ENCODE measurements at regions not wholly inside any gene's neighbourhood (a gene's known extent, or its start where the extent isn't known, plus 50 kb on each side); places are given as distances from the start of the nearest gene placed in this dataset.

DNA sequence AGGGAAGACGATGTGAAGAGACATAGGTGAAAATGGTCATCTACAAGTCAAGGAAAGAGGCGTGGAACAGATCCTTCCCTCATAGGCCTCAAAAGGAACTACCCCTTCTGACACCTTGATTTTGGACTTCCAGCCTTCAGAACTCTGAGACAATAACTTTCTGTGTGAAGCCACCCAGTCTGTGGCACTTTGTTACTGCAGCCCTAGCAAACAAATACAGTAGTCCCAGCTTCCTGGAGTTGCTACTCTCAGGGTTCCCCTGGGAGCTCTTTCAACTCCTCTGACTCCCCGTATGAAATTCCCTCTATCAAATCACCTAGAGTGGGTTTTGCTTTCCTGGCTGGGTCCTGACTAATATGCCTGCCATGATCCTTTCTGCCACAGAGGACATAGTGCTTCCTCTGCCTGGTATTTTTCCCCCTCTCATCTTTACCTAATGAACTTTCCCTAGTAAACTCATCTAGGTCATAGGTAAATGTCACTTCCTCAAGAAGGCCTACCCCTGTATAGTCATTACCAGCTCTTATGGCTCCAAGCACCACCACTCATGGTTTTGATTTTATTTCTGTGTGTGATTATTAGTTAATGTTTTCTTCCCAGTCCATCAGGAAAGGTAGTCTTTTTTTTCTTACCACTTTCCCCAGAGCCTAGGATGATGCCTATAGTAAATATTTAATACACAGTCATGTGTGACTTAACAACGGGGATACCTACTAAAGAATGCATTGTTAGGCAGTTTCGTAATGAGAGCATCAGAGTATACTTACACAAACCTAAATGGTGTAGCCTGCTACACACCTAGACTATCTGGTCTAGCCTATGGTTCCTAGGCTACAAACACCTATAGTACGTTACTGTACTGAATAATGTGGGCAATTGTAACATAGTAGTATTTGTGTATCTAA is 111.5 kb upstream of the LGALSL start:
- Histone ChIP-seq H3K9me3 (no peaks in the 10 kb centered on the region), H3K4me3 (no peak overlapping the region), H3K36me3 (no peaks in the 10 kb centered on the region), H3K4me1 (no peaks in the 10 kb centered on the region), H3K27me3 (no peaks in the 10 kb centered on the region), H3K27ac (no peak overlapping the region)
- intact Hi-C loops (cut with DNase I; ENCODE audit: low total_unique reads), result loop anchor here (5.0 kb wide), 1 partner anchor 1005 kb away; no protein-coding TSS in a partner anchor
- DNase-seq (ENCODE audit: low spot score in 2 of 2), result no peak
- no peak for TF ChIP-seq POLR2A (IDR thresholded peaks at IDR 0.05)
- no peak for TF ChIP-seq POLR2AphosphoS5 (IDR thresholded peaks at IDR 0.05)

GRCh38 chr2:64344999-64345576 is 108.9 kb upstream of the LGALSL start:
- Histone ChIP-seq H3K9me3 (no peaks in the 10 kb centered on the region), H3K4me1 (no peaks in the 10 kb centered on the region), H3K4me3 (no peak overlapping the region), H3K36me3 (no peaks in the 10 kb centered on the region), H3K27ac (no peak overlapping the region), H3K27me3 (no peaks in the 10 kb centered on the region)
- no peak for DNase-seq (ENCODE audit: low spot score in 2 of 2)
- no peak for TF ChIP-seq CTCF (IDR thresholded peaks at IDR 0.05)
- no peak for TF ChIP-seq POLR2AphosphoS5 (IDR thresholded peaks at IDR 0.05)
- TF ChIP-seq POLR2A (IDR thresholded peaks at IDR 0.05), result no peak
- intact Hi-C loops (cut with DNase I; ENCODE audit: low total_unique reads), result loop anchor here (5.0 kb wide), 1 partner anchor 1002 kb away; no protein-coding TSS in a partner anchor

DNA sequence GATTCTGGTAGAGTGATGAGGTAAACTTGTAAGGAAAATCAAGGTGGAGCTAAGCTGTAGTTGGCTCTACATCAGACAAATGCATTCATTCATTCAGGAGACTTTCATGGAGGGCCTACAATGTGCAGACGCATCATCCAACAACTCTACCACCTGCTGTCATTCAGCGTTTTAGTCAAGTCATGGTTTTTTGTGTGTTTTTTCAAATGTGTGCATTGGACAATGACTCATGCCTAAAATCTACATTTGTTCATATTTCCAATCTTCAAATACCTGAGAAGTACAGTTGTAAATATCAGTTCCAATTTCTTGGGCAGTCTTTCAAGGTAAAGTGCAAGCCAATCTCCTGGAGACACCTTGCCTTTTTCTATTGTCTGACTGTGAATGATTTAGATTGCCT is 108.0 kb upstream of the LGALSL start:
- Histone ChIP-seq H3K4me3 (no peak overlapping the region), H3K36me3 (no peaks in the 10 kb centered on the region), H3K4me1 (no peaks in the 10 kb centered on the region), H3K27ac (no peak overlapping the region), H3K9me3 (no peaks in the 10 kb centered on the region), H3K27me3 (no peaks in the 10 kb centered on the region)
- intact Hi-C loops (cut with DNase I; ENCODE audit: low total_unique reads), result no loop called here
- no peak for DNase-seq (ENCODE audit: low spot score in 2 of 2)
- TF ChIP-seq CTCF (IDR thresholded peaks at IDR 0.05) (no peak), POLR2AphosphoS5 (IDR thresholded peaks at IDR 0.05) (no peak), POLR2A (IDR thresholded peaks at IDR 0.05) (no peak)

GRCh38 chr2:64348386-64349130 is 105.4 kb upstream of the LGALSL start:
- no peaks in the 10 kb centered on the region for H3K4me1 ChIP-seq
- no peak for DNase-seq (ENCODE audit: low spot score in 2 of 2)
- H3K27me3 ChIP-seq, result no peaks in the 10 kb centered on the region
- no peak overlapping the region for H3K27ac ChIP-seq
- no peak for TF ChIP-seq POLR2AphosphoS5 (IDR thresholded peaks at IDR 0.05)
- intact Hi-C loops (cut with DNase I; ENCODE audit: low total_unique reads), result no loop called here
- H3K9me3 ChIP-seq, result no peaks in the 10 kb centered on the region
- no peak overlapping the region for H3K4me3 ChIP-seq
- H3K36me3 ChIP-seq, result no peaks in the 10 kb centered on the region

DNA sequence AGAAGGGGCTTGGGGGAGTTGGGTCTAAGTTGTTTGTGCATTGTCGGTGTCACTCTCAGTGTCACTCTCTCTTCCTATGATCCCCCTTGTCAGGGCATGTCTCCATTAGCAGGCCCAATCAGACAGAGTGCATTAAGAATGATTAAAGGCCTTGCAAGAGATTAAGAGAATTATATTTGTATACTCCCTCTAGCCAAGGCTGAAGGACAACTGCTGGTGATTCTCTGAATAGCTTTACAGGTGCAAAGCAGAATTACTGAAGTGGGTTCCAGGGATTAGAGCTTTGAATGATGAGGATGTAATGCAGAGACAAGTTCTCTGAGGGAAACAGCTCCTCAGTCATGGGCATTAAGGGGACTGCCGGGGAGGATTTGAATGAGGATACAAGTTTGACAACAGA is 104.8 kb upstream of the LGALSL start:
- H3K27me3 ChIP-seq, result no peaks in the 10 kb centered on the region
- H3K36me3 ChIP-seq, result no peaks in the 10 kb centered on the region
- TF ChIP-seq POLR2AphosphoS5 (IDR thresholded peaks at IDR 0.05) (no peak), POLR2A (IDR thresholded peaks at IDR 0.05) (no peak), CTCF (IDR thresholded peaks at IDR 0.05) (no peak)
- no peaks in the 10 kb centered on the region for H3K9me3 ChIP-seq
- no peak for DNase-seq (ENCODE audit: low spot score in 2 of 2)
- H3K4me3 ChIP-seq, result no peak overlapping the region
- H3K27ac ChIP-seq, result no peak overlapping the region
- H3K4me1 ChIP-seq, result no peaks in the 10 kb centered on the region
- intact Hi-C loops (cut with DNase I; ENCODE audit: low total_unique reads), result no loop called here

Data from breast epithelium (tissue), 4 donors.